DOHH2 (cell line): ENCODE measurements at regions not wholly inside any gene's neighbourhood (a gene's known extent, or its start where the extent isn't known, plus 50 kb on each side); places are given as distances from the start of the nearest gene placed in this dataset.

Experiments
- CTCF ChIP-seq: fragments of 200-600 bp; sonication (generic); IDR thresholded peaks from one replicate; pipeline ENCODE4 v1.5.1; 2014; ENCODE audit warnings: antibody characterized with exemption, mild to moderate bottlenecking, low read depth, low read length; ENCODE audit not compliant: poor library complexity, severe bottlenecking
- EZH2phosphoT487 ChIP-seq: fragments of 200-600 bp; sonication (generic); IDR thresholded peaks from 2 replicates; pipeline ENCODE4 v1.6.1; 2017; ENCODE audit warnings: borderline replicate concordance, mild to moderate bottlenecking, antibody characterized with exemption, low read length, moderate library complexity, mixed read lengths

- TF ChIP-seq CTCF (no peak), EZH2phosphoT487 (no peak)
These were observed 283.9 kb downstream of the ACTR3B start for GRCh38 chr7:153043440-153043839.
